ENCODE measurements at regions not wholly inside any gene's neighbourhood (a gene's known extent, or its start where the extent isn't known, plus 50 kb on each side); places are given as distances from the start of the nearest gene placed in this dataset.

- no peaks in the 10 kb centered on the region for H3K36me3 ChIP-seq (ENCODE audit: insufficient read depth, low read length, poor library complexity, severe bottlenecking)
- BruUV-seq (replicated peaks) = no TSS peak
- ChIA-PET POLR2A (ENCODE audit: low non-redundant PET) (no interaction called here), CTCF (no interaction called here)
- no peak overlapping the region for H3K27ac ChIP-seq (ENCODE audit: low read depth, low read length, poor library complexity, severe bottlenecking)
- no peaks in the 10 kb centered on the region for H3K27me3 ChIP-seq (replicated peaks; ENCODE audit: insufficient read depth, low read depth, low read length, poor library complexity)
- no peak overlapping the region for H3K4me3 ChIP-seq (ENCODE audit: low read depth, low read length, poor library complexity, severe bottlenecking)
- DNase-seq (ENCODE audit: low spot score) = no peak
- H3K9me3 ChIP-seq (ENCODE audit: low read depth, low read length, poor library complexity, severe bottlenecking) = no peaks in the 10 kb centered on the region
- TF ChIP-seq CTCF (conservative IDR thresholded peaks at IDR 0.05; ENCODE audit: low read depth, low read length) (no peak), EZH2 (IDR thresholded peaks at IDR 0.05; ENCODE audit: borderline replicate concordance, low read depth, low read length, poor library complexity, severe bottlenecking) (no peak)
- intact Hi-C loops (cut with micrococcal nuclease; ENCODE audit: unreplicated experiment) = no loop called here
- H3K4me1 ChIP-seq (ENCODE audit: insufficient read depth, low read length, poor library complexity, severe bottlenecking) = peaks cover 5% of the 10 kb centered on the region
Measured at GRCh38 chr2:177114712-177115111, 97.9 kb upstream of the HNRNPA3 start.

DNA sequence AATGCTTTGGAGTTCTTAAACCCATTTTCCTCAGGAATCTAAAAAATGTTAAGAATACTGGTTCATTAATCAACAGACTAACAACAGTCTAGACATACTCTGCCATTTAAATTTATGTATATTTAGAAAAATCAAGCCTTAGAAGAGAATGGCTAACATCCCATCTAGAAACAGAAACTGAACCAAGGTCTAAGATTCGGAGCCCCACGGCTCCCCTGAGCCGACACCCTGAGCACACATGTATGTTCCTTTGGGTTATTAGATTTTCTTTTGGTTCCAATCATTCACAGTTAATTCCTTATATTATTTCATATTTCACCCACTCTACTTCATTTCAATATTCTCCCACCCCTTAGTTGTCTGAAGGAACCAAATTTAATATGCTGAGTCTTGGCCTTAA is 94.8 kb upstream of the HNRNPA3 start:
- intact Hi-C loops (cut with micrococcal nuclease; ENCODE audit: unreplicated experiment) = no loop called here
- POLR2A ChIA-PET (ENCODE audit: low non-redundant PET) = no interaction called here
- TF ChIP-seq CTCF (conservative IDR thresholded peaks at IDR 0.05; ENCODE audit: low read depth, low read length) (no peak), EZH2 (IDR thresholded peaks at IDR 0.05; ENCODE audit: borderline replicate concordance, low read depth, low read length, poor library complexity, severe bottlenecking) (no peak)

DNA sequence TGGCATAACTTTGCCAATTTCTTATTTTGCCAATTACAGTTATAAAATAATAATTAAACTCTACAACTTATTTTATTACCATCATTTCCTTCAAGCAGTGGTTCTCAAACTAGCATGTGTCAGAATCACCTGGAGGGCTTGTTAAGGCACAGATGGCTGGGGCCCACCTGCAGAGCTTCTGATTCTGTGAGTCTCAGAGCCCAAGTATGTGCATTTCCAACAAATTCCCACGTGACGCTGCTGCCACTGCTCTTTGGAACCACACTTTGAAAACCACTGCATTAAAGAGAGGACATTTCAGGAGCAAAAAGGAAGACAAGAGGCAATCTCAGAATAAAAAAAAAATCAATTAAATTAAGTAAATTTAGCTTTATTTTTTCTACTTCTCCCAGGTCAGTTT is 94.0 kb upstream of the HNRNPA3 start:
- H3K4me3 ChIP-seq (ENCODE audit: low read depth, low read length, poor library complexity, severe bottlenecking) = no peak overlapping the region
- peaks cover 5% of the 10 kb centered on the region for H3K4me1 ChIP-seq (ENCODE audit: insufficient read depth, low read length, poor library complexity, severe bottlenecking)
- BruUV-seq (replicated peaks) = no TSS peak
- no peaks in the 10 kb centered on the region for H3K27me3 ChIP-seq (replicated peaks; ENCODE audit: insufficient read depth, low read depth, low read length, poor library complexity)
- no peak for DNase-seq (ENCODE audit: low spot score)
- no peaks in the 10 kb centered on the region for H3K36me3 ChIP-seq (ENCODE audit: insufficient read depth, low read length, poor library complexity, severe bottlenecking)
- no peak overlapping the region for H3K27ac ChIP-seq (ENCODE audit: low read depth, low read length, poor library complexity, severe bottlenecking)
- ChIA-PET CTCF (no interaction called here), POLR2A (ENCODE audit: low non-redundant PET) (no interaction called here)
- TF ChIP-seq EZH2 (IDR thresholded peaks at IDR 0.05; ENCODE audit: borderline replicate concordance, low read depth, low read length, poor library complexity, severe bottlenecking) (no peak), CTCF (conservative IDR thresholded peaks at IDR 0.05; ENCODE audit: low read depth, low read length) (no peak)
- H3K9me3 ChIP-seq (ENCODE audit: low read depth, low read length, poor library complexity, severe bottlenecking) = no peaks in the 10 kb centered on the region
- intact Hi-C loops (cut with micrococcal nuclease; ENCODE audit: unreplicated experiment) = no loop called here

More for the DNA sequence above, 94.8 kb upstream of the HNRNPA3 start:
- no peaks in the 10 kb centered on the region for H3K9me3 ChIP-seq (ENCODE audit: low read depth, low read length, poor library complexity, severe bottlenecking)
- no peaks in the 10 kb centered on the region for H3K36me3 ChIP-seq (ENCODE audit: insufficient read depth, low read length, poor library complexity, severe bottlenecking)
- CTCF ChIA-PET = no interaction called here
- no peak for DNase-seq (ENCODE audit: low spot score)
- no peak overlapping the region for H3K27ac ChIP-seq (ENCODE audit: low read depth, low read length, poor library complexity, severe bottlenecking)
- BruUV-seq (replicated peaks) = no TSS peak
- no peak overlapping the region for H3K4me3 ChIP-seq (ENCODE audit: low read depth, low read length, poor library complexity, severe bottlenecking)
- peaks cover 5% of the 10 kb centered on the region for H3K4me1 ChIP-seq (ENCODE audit: insufficient read depth, low read length, poor library complexity, severe bottlenecking)
- no peaks in the 10 kb centered on the region for H3K27me3 ChIP-seq (replicated peaks; ENCODE audit: insufficient read depth, low read depth, low read length, poor library complexity)
